GM19455 (cell line): ENCODE measurements at regions not wholly inside any gene's neighbourhood (a gene's known extent, or its start where the extent isn't known, plus 50 kb on each side); places are given as distances from the start of the nearest gene placed in this dataset.
"Not testable (repeated sequence)": the region's sequence is repeated elsewhere in the genome, so short reads cannot be mapped to it uniquely, and the experiment has no call there.

Experiments
- ATAC-seq: cut with Tn5 transposase; IDR thresholded peaks from one replicate; pipeline ENCODE4 v1.9.1; 2021; ENCODE audit not compliant: unreplicated experiment

DNA sequence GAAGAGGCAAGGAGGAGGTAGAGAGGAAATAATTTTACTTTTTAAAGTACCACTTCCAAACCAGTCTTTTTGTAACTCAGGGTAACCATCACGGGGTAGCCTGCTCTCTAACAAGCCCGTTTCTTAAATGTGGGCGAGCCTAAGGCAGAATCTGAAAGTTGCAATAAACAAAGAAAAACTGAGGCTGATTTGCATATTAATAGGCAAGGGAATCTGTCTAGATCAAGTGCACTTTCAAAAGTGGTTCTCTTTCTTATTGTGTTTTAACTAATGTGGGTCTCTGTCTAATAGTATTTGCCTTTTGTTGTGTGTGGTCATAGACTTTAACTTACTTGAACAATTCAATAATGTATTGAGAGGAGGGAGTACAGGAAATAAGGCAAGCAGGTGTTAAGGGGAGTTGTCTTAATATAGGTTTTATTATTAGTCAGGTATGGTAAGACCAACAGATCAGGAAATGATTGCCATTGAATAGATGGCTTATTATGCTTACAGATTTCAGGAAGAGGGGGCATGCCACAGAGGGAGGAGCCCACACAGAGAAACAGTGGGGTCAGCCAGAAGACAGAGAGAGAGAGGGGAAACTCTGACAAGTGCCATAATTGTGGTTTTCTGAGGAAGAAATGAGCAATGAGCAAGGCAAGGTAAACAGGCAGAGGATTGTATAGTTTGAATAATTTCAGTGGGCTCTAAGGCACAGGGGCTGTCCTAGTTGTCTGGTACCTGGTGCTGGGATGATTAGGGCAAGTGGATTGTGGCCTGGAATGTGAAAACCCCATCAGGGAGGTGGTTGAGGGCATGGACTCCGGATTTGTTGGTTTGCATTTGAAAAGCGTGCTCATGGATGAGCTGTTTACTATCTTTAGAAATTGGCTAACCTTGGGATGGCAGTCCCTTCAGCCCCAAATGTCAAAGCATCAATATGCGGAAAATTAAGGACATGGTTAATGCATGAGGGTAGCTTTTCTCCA is 237.2 kb downstream of the TOX3 start:
- ATAC-seq = no peak

GRCh38 chr16:52308051-52308450 is 238.9 kb downstream of the TOX3 start:
- ATAC-seq = no peak

- no peak for ATAC-seq
These were observed 245.9 kb downstream of the TOX3 start for GRCh38 chr16:52301026-52301425.

DNA sequence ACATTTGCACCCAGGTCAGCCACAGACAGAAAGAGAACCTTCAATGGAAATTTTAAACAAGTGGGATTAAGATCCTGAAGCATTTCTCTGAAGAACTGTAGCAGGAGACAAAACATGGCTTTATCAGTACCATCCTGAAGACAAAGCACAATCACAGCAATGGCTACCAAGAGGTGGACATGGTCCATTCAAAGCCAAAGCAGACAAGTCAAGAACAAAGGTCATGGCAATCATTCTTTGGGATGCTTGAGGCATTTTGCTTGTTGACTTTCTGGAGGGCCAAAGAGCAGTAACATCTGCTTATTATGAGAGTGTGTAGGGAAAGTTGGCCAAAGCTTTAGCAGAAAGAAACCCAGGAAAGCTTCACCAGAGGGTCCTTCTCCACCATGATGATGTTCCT is 248.2 kb downstream of the TOX3 start:
- ATAC-seq = no peak

- not testable (repeated sequence) for ATAC-seq
These were observed 250.1 kb downstream of the TOX3 start for GRCh38 chr16:52296706-52297315.

- no peak for ATAC-seq
These were observed 250.9 kb downstream of the TOX3 start for GRCh38 chr16:52296076-52296475.

- no peak for ATAC-seq
These were observed 252.3 kb downstream of the TOX3 start for GRCh38 chr16:52294660-52295059.

GRCh38 chr16:52293204-52293603 is 253.7 kb downstream of the TOX3 start:
- no peak for ATAC-seq

DNA sequence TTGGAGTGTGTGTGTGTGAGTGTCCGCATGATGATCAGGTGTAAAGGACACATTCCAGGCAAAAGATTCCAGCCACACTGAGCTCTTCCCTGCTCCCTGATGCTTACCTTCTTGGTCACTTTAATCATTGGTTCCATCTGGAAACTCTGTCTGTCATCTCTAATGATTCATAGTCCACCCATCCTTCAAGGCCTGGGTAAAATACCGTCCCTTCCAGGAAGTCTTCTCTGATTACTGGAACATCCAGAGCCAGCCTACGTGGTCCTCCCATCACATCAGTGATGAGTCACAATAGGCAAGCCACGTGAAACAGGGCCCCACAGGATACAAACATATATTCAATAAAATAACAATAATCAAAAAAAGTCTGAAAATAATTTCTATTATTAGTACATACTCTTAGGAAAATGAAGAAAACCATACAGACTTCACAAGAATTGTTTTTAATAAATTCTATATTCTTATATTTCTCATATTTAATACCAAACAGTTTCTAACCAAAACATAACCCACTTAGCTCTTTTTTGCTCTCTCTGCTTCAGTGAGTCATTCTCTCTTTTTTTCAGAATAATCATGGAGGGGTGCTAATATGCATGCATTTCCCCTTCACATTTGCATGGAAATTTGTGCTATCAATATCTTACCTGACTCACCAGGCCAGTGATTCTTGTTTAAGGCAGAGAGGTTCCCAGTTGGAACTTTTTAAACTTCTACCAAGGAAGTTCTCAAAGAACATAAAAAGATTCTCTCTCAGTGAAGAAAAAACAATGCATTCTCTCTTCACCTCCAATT is 263.2 kb downstream of the TOX3 start:
- no peak for ATAC-seq

DNA sequence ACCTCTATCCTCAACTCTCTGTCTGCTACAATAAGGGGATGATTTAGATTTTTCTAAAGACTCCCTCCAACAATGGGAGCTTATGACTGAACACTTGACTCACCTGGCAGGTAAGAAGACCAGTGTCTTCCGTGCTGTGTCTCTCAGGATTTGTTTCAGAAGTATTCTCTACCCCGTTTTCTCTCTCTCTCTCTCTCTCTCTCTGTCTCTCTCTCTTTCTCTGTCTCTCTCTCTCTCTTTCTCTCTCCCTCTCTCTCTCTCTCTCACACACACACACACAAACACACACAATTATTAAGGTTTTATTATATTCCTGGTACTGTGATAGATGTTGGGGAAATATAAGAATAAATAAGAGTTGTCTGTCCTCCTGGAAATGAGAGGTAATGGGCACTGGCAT is 263.9 kb downstream of the TOX3 start:
- no peak for ATAC-seq

- ATAC-seq = no peak
These were observed 266.9 kb downstream of the TOX3 start for GRCh38 chr16:52280086-52280485.

DNA sequence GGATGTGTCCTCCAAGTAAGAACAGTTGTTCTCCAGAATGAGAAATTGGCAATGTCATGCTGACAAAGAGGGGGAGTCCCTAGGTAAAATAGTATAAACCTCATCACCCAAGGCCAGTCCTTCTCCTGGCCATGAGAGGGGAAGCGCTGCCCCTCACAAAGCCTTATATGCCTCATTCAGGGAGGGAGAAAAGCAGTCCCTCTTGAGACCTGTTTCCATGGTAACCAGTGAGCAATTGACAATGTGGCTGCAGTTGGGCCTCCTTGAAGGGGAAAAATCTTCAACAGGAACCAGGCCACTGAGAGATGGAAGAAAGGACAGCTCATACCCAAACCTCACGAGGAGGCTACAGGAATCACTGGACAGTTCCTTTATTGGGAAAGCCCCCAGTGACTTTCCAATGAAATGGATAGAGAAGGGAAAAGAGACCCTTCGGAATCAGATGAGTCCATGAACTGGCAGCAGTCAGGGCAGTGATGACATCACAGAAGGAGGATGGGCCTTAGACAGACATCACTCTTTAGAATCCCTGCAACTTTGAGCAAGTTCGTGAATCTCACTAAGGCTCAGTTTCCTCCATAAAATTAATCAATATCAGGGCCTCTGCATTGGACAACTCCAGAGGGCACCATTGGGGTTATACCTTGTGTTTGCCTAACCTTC is 275.7 kb downstream of the TOX3 start:
- no peak for ATAC-seq

DNA sequence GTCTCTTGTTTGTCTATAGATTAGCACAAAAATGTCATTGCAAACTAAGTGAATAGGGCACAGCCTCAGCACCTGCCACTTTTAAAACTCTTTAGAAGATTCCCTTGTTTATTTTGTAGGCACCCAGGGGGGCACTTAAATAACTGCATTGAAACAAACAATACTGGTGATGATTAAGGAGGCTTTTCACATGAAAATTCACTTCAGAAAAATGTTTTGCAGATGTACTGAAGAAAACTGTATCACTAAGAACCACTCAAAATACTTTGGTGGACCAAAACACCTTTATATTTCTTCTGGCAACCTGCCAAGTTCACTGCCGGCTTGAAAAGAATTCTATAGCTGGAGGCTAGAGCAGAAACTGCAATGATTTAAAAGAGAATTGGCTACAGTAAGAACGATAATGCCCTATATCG is 281.5 kb downstream of the TOX3 start:
- no peak for ATAC-seq

DNA sequence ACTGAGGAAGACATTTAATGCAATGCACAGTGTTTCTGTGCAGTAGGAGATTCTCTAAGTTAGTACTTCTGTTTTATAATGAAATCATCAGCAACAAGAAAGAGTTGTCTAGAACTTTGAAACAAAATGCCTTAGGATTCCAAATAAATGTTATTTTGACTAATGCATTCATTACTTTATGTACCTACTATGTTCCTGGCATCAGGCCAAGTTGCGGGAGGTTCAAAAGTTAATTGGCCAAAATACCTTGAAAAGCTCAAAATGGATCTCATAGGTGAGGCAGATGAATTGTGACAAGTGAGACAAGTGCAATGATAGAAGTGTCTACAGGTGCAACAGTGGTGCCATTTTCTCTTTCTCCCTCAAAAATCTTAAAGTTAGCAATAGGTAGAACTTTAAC is 289.4 kb downstream of the TOX3 start:
- no peak for ATAC-seq

DNA sequence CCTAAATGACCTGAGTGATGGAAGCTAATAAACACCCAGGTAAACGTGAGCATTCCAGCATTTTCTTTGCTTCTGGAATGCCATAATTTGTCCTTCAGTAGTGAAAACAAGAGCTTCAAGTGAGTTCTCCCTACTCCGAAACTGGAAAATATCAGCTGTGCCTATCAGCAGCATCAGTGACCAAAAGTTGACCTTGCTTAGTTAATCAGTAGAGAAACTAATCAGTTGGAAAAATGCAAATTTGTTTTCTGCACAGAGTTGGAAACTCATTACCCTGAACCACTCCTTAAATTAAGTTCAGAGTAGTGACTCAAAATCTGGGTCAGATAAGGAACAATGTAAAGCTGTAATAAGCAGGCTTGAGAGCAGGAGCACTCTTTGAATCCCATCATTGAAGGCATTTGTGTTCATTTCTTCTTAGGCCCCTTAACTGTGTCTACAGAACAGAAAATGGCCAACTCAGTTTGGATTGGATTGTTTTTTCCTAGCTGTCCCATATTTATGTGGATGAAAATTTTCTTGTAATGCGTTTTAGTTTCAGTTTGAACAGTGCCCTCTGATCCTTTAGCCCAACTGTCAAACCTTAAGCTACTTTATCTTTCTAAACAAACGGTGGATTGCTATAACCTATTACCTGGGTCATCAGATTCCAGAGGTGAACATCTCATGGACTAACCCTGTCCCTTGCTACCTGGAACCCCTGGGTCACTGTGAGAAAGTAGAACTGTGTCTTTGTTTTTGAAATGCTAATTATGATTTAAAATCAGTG is 290.4 kb downstream of the TOX3 start:
- no peak for ATAC-seq

- no peak for ATAC-seq
These were observed 292.2 kb downstream of the TOX3 start for GRCh38 chr16:52254746-52255145.

- ATAC-seq = no peak
These were observed 294.3 kb downstream of the TOX3 start for GRCh38 chr16:52252680-52253079.

DNA sequence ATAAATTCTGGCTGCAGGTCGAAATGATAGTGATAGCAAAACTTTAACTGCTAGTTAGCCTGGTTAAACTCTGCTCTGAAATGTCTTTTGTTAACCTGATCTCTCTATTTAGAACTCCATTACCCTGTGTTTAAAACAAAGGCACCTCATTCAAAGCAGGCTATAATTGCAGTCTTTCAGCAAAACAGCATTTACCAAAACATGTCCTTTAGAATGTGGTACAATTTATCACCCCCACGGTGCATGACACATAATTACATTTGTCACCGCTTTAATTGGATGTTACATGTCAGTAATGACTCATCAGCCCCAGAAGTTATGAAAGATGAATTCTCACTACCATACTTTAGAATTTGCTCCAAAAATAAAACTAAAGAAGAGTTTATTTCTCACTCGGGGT is 295.4 kb downstream of the TOX3 start:
- ATAC-seq = no peak

- ATAC-seq = no peak
These were observed 299.2 kb downstream of the TOX3 start for GRCh38 chr16:52247737-52248136.

- no peak for ATAC-seq
These were observed 308.2 kb downstream of the TOX3 start for GRCh38 chr16:52238710-52239109.
